LNCaP clone FGC (cell line): ENCODE measurements at regions not wholly inside any gene's neighbourhood (a gene's known extent, or its start where the extent isn't known, plus 50 kb on each side); places are given as distances from the start of the nearest gene placed in this dataset.

Experiments used
- DNase-seq: peaks from one replicate; pipeline ENCODE4 v3.0.0-alpha.2; 2011; ENCODE audit warnings: low read depth
- H3K4me3 ChIP-seq: 2 replicates; pipeline ENCODE4 v1.5.1; 2011; ENCODE audit warnings: mild to moderate bottlenecking, low read depth, low read length, control low read depth
- TF ChIP-seq, protein P1 (sequence below): IDR thresholded peaks from 2 replicates; pipeline ENCODE4 v1.5.1; 2012; ENCODE audit warnings: mild to moderate bottlenecking; ENCODE audit not compliant: control insufficient read depth, insufficient read depth; ENCODE audit errors: extremely low read depth

DNA sequence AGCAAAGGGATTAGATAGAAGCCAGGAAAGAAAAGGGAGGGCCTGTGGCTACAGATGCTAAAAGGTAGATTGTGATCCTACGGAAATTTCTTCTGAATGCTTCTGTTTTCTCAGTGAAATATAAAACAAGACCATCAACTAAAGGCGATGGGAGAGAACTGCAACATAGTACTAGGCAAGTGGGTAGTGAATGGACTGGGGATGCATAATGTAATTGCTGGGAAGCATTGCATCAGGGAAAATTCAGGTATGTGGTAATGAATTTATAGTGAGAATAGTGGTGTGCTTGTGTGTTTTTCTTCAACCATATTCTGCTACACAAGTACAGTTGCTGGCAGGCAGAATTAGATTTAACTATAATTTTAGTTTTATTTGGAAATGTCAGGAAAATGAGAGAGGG lies 156.6 kb downstream of the OPN5 start:
- DNase-seq: no peak
- TF ChIP-seq, protein P1, sequence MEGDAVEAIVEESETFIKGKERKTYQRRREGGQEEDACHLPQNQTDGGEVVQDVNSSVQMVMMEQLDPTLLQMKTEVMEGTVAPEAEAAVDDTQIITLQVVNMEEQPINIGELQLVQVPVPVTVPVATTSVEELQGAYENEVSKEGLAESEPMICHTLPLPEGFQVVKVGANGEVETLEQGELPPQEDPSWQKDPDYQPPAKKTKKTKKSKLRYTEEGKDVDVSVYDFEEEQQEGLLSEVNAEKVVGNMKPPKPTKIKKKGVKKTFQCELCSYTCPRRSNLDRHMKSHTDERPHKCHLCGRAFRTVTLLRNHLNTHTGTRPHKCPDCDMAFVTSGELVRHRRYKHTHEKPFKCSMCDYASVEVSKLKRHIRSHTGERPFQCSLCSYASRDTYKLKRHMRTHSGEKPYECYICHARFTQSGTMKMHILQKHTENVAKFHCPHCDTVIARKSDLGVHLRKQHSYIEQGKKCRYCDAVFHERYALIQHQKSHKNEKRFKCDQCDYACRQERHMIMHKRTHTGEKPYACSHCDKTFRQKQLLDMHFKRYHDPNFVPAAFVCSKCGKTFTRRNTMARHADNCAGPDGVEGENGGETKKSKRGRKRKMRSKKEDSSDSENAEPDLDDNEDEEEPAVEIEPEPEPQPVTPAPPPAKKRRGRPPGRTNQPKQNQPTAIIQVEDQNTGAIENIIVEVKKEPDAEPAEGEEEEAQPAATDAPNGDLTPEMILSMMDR: no peak
- no peak overlapping the region for H3K4me3 ChIP-seq

DNA sequence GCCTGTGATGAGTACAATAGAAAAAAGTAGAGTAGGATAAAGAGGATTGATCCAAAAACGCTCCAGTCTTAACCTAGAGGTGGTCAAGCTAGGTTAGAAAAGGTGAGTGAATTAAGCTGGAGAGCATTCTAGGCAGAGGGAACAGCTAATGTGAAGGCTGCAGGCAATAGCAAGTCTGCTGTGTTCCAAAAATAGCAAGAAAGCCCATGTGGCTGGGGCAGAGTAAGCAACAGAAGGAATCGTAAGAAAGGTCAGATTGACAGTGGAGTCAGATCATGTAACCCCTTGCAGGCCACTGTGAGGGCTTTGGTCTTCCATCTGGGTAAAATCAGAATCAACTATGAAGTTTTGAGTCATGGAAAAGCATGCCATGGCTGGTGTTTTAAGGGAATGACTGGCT lies 155.0 kb downstream of the OPN5 start:
- H3K4me3 ChIP-seq: no peak overlapping the region
- no peak for DNase-seq
- TF ChIP-seq, protein P1: no peak

DNA sequence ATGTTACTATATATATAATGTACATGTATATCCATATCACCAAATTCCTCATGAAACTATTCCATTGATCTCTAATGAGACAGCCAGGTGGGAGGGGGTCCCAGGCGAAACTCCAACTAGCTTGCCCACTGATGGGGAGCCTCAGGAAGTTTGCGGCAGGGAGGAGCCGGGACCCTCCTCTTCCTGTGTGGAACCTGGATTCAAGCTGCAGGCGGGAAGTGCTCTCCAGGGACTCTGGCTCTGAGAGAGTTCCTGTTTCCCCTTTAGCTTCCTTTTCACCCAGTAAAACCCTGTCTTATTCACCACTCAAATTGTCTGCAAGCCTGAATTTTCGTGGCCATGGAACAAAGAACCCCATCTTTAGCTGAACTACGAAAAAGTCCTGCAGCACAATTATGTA lies 152.2 kb downstream of the OPN5 start:
- no peak overlapping the region for H3K4me3 ChIP-seq
- TF ChIP-seq, protein P1: no peak
- DNase-seq: no peak

DNA sequence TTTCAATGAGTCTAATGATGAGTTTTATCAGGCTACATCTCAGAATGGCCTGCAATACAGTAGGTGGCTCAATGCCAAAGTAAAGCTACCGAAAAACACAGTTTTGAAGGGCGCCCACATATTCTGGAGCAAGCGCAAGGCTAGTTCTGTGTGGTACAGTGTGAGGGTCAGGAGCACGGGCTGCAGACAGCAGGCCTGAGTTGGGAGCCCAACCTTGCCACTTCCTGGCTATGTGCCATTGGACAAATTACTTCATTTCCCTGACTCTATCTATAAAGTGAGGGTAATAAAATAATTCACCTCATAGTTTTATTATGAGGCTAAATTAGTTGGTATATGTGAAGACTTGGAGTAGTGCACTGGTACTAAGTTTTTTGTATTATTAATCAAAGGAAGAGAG lies 150.7 kb downstream of the OPN5 start:
- TF ChIP-seq, protein P1: no peak
- no peak overlapping the region for H3K4me3 ChIP-seq
- DNase-seq: no peak

DNA sequence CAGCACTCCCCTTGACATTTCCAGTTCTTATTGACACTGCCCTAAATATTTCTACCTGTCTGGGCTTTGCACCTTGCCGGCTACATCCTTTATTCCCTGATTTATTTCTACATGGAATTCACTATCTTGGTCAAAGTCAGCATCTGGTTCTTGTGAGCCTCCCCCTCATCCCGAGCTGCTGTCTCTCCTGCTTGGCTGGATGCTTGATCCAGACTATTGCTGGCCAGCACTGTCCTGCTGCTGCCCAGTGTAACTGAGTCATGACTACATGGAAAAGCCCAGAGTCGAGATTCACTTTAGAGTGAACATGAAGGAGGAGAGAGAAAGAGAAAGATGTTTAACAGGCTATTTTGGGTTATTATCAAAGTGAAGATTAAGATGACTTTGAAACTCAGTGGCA lies 142.2 kb downstream of the OPN5 start:
- no peak for DNase-seq
- H3K4me3 ChIP-seq: no peak overlapping the region
- TF ChIP-seq, protein P1: no peak

DNA sequence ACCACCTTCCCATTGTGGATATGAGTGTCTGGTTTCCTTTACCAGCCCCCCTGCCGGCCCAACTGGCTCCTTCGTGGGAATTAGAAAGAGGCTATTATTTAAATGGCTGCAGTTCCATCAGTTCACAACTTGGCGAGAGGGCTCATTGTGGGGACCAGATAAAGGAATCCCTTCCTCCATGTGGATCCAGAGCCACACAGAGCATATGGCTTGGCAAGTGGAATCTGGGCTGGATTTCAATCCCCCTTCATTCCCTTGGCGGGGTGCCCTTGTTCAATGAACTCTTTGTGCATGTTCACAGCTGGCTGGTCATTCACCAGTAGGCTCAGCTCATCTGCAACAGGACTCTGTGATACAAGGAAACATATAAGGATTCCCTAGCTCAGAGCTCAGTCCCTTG lies 140.6 kb downstream of the OPN5 start:
- TF ChIP-seq, protein P1: no peak
- DNase-seq: no peak
- no peak overlapping the region for H3K4me3 ChIP-seq

DNA sequence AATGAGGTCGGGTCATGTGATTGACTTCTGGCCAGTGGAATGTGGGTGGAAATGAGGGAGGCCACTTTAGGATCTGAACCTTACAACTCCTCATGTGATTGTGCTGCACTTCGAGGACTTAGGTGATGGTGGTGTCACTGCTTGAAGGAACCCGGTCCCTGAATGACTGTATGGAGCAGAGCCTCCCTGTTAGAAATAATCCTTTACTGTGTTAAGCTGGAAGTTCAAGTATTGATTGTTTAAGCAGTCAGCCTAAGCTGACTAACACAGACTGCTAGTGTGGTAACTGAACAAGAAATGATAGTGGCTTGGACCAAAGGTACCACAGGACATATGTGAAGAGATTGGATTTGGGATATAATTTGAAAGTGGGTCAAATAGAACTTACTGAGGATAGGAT lies 138.0 kb downstream of the OPN5 start:
- H3K4me3 ChIP-seq: no peak overlapping the region
- DNase-seq: no peak
- TF ChIP-seq, protein P1: no peak
